Kidney (tissue), 13 donors: ENCODE measurements at regions not wholly inside any gene's neighbourhood (a gene's known extent, or its start where the extent isn't known, plus 50 kb on each side); places are given as distances from the start of the nearest gene placed in this dataset.

Source experiments
- DNase-seq, 5 donors: peaks; one replicate each; pipeline ENCODE4 v3.0.0-alpha.2; 2013 to 2020
- FAIRE-seq: peaks from 2 replicates; lab custom pipeline; 2012; peaks lifted over from hg19 to GRCh38; lab: Jason Lieb, UNC
- H3K27ac ChIP-seq, 2 donors: one replicate each; pipeline ENCODE4 v1.7.0; 2013; ENCODE audit warnings: low read depth in 2 of 2, low read length in 2 of 2, inconsistent platforms in 1 of 2
- H3K27me3 ChIP-seq: one replicate; pipeline ENCODE4 v1.7.1; 2013; ENCODE audit warnings: low read length, inconsistent platforms; ENCODE audit not compliant: control insufficient read depth, insufficient read depth
- H3K36me3 ChIP-seq, 3 donors: one replicate each; pipeline versions ENCODE4 v1.7.0 to v1.7.1; 2013; ENCODE audit warnings: low read length in 3 of 3, control low read depth in 1 of 3, inconsistent platforms in 1 of 3; ENCODE audit not compliant: insufficient read depth in 3 of 3, control insufficient read depth in 2 of 3
- H3K4me1 ChIP-seq, 3 donors: one replicate each; pipeline versions ENCODE4 v1.7.0 to v1.7.1; 2013; ENCODE audit warnings: low read length in 3 of 3, inconsistent platforms in 1 of 3, low read depth in 1 of 3; ENCODE audit not compliant: control insufficient read depth in 2 of 3, insufficient read depth in 2 of 3
- H3K4me3 ChIP-seq, 3 donors: one replicate each; pipeline versions ENCODE4 v1.7.0 to v1.8.1; 2013; ENCODE audit warnings: low read length in 3 of 3, control low read depth in 1 of 3, inconsistent platforms in 1 of 3
- H3K9ac ChIP-seq, 3 donors: one replicate each; pipeline versions ENCODE4 v1.7.0 to v1.7.1; 2013; ENCODE audit warnings: low read length in 3 of 3, control low read depth in 1 of 3, inconsistent platforms in 1 of 3
- H3K9me3 ChIP-seq, 3 donors: one replicate each; pipeline versions ENCODE4 v1.7.0 to v1.7.1; 2013; ENCODE audit warnings: low read length in 3 of 3, control low read depth in 1 of 3, inconsistent platforms in 1 of 3; ENCODE audit not compliant: control insufficient read depth in 2 of 3, insufficient read depth in 1 of 3
- intact Hi-C: fragments of 100-400 bp; cut with DNase I; formaldehyde crosslinking; loops from one replicate; pipeline ENCODE4 v1.11.1; 2022
- TF ChIP-seq, protein P1 (sequence below): IDR thresholded peaks from 3 replicates; pipeline ENCODE4 v1.5.1; 2012; ENCODE audit warnings: mild to moderate bottlenecking, moderate library complexity, borderline replicate concordance; ENCODE audit not compliant: insufficient read depth; ENCODE audit errors: extremely low read depth
- donor health status: control.
- donor health status: control.
- donor health status: control.
- donor health status: control.
- donor health status: control.
- donor health status: DM: yes; HTN: yes; CAD: no.
- donor health status: Normal renal cell carcinoma (clear cell type).

- Histone ChIP-seq H3K9me3 (no peaks in the 10 kb centered on the region), H3K27me3 (no peaks in the 10 kb centered on the region), H3K27ac (no peak overlapping the region), H3K4me3 (no peak overlapping the region), H3K36me3 (no peaks in the 10 kb centered on the region), H3K4me1 (peaks cover 0 to 3% (median 2%) of the 10 kb centered on the region in 3 donors), H3K9ac (no peak overlapping the region)
- intact Hi-C loops: no loop called here
- DNase-seq (no peak), FAIRE-seq (no peak)
- TF ChIP-seq, protein P1, sequence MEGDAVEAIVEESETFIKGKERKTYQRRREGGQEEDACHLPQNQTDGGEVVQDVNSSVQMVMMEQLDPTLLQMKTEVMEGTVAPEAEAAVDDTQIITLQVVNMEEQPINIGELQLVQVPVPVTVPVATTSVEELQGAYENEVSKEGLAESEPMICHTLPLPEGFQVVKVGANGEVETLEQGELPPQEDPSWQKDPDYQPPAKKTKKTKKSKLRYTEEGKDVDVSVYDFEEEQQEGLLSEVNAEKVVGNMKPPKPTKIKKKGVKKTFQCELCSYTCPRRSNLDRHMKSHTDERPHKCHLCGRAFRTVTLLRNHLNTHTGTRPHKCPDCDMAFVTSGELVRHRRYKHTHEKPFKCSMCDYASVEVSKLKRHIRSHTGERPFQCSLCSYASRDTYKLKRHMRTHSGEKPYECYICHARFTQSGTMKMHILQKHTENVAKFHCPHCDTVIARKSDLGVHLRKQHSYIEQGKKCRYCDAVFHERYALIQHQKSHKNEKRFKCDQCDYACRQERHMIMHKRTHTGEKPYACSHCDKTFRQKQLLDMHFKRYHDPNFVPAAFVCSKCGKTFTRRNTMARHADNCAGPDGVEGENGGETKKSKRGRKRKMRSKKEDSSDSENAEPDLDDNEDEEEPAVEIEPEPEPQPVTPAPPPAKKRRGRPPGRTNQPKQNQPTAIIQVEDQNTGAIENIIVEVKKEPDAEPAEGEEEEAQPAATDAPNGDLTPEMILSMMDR: no peak
Measured at GRCh38 chr3:159821110-159821509, 167.5 kb upstream of the IL12A start.

- Histone ChIP-seq H3K9ac (no peak overlapping the region), H3K4me1 (peaks cover 0 to 3% (median 2%) of the 10 kb centered on the region in 3 donors), H3K36me3 (no peaks in the 10 kb centered on the region), H3K9me3 (no peaks in the 10 kb centered on the region), H3K27me3 (no peaks in the 10 kb centered on the region), H3K27ac (no peak overlapping the region), H3K4me3 (no peak overlapping the region)
- DNase-seq (no peak), FAIRE-seq (no peak)
- TF ChIP-seq, protein P1: no peak
- intact Hi-C loops: no loop called here
Measured at GRCh38 chr3:159821736-159822135, 166.9 kb upstream of the IL12A start.

DNA sequence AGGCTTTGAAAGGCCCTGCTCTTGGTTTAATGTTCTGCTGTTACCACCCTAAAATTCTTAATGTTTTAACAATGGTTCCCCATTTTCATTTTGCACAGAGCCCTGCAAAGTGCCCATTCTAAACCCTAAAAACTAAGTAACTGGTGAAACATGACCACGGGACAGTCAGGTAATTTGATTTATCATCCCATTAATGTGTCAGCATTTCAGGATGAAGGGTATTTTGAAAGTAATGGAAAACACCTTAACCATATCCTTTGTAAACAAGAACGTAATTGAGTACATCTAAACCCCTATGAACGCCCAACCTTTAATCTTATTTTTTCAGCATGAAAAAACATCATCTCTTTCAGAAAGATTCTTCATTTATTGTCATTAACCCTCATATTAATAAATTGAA is 164.9 kb upstream of the IL12A start:
- H3K9ac ChIP-seq: no peak overlapping the region
- no peaks in the 10 kb centered on the region for H3K36me3 ChIP-seq
- intact Hi-C loops: no loop called here
- peaks cover 2 to 4% (median 3%) of the 10 kb centered on the region in 3 donors for H3K4me1 ChIP-seq
- TF ChIP-seq, protein P1: no peak
- no peak overlapping the region for H3K4me3 ChIP-seq
- peak in 1 of 5 donors; percentile 58 for DNase-seq
- H3K9me3 ChIP-seq: no peaks in the 10 kb centered on the region
- no peak for FAIRE-seq
- H3K27me3 ChIP-seq: no peaks in the 10 kb centered on the region
- no peak overlapping the region for H3K27ac ChIP-seq

DNA sequence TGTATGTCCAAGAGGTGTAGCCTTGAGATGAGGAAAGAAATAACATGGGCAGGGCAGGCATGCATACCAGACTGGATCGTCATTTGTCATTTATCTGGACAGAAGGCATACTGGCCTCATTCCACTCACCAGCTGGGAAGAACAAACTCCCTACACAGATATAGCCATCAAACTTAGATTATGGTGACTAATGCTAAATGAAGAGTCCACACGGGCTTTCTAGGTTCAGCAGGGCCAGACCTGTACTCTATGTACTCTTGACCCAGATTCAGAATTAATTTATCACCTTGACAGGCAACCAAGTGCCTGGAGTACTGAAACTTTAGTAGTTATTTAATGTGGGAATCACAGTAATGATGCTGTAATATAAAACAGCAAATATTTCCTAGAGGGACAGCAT is 164.3 kb upstream of the IL12A start:
- FAIRE-seq: no peak

More for the DNA sequence above, 164.3 kb upstream of the IL12A start:
- peak in 3 of 5 donors; percentile 44 to 72 (median 60) for DNase-seq
- H3K27ac ChIP-seq: no peak overlapping the region
- no peaks in the 10 kb centered on the region for H3K36me3 ChIP-seq
- H3K9ac ChIP-seq: no peak overlapping the region
- TF ChIP-seq, protein P1: no peak
- intact Hi-C loops: no loop called here
- H3K27me3 ChIP-seq: no peaks in the 10 kb centered on the region
- H3K9me3 ChIP-seq: no peaks in the 10 kb centered on the region
- H3K4me3 ChIP-seq: no peak overlapping the region
- H3K4me1 ChIP-seq: peaks cover 2 to 9% (median 6%) of the 10 kb centered on the region in 3 donors
